K562 (cell line): ENCODE measurements at regions not wholly inside any gene's neighbourhood (a gene's known extent, or its start where the extent isn't known, plus 50 kb on each side); places are given as distances from the start of the nearest gene placed in this dataset.

ENCODE experiments used
- ATAC-seq: fragments of 200-7000 bp; cut with Tn5 transposase; 3 replicates; pipeline ENCODE4 v1.9.1; 2020; ENCODE audit warnings: moderate library complexity
- BruUV-seq: library from RNA; stranded (reverse); fragments of 400-500 nt; replicated peaks from 2 replicates; lab custom pipeline; 2021; lab: Mats Ljungman, UMichigan
- CTCF ChIA-PET: fragments of 300-600 bp; formaldehyde crosslinking; extraction: SDS; loops from one replicate; lab custom pipeline; 2021; ENCODE audit warnings: low intra/inter-chr PET ratio; lab: Yijun Ruan, JAX
- POLR2A ChIA-PET: fragments of 300-600, 350-650 bp; sonication (Branson Sonifier 250); formaldehyde crosslinking; extraction: SDS; loops from one replicate; lab custom pipeline; 2021; ENCODE audit warnings: antibody characterized with exemption, inconsistent platforms; lab: Yijun Ruan, JAX
- DNase-seq, 4 experiments: peaks; one replicate each; pipeline versions ENCODE4 v3.0.0 to v3.0.0-alpha.2; 2011 to 2018; ENCODE audit warnings: low spot score in 3 of 4, mixed read lengths in 3 of 4; ENCODE audit errors: extremely low read depth in 1 of 4
- FAIRE-seq: peaks from 2 replicates; lab custom pipeline; 2011; peaks lifted over from hg19 to GRCh38; lab: Jason Lieb, UNC
- H2AFZ ChIP-seq: 2 replicates; pipeline ENCODE4 v1.6.0; 2011; ENCODE audit warnings: low read depth, low read length, control low read depth, inconsistent platforms
- H3K27ac ChIP-seq: fragments of 200-600 bp; 3 replicates; pipeline ENCODE4 v1.8.0; 2011; ENCODE audit warnings: low read depth, mild to moderate bottlenecking, control low read depth, inconsistent platforms, low read length, moderate library complexity, mixed read lengths; ENCODE audit errors: extremely low read depth
- H3K27me3 ChIP-seq, 2 experiments: fragments of 300-600 bp in 1 of 2; 2 replicates in 1 of 2; 3 replicates in 1 of 2; pipeline versions ENCODE4 v1.6.0 to v1.8.0; 2011; ENCODE audit warnings: inconsistent platforms in 2 of 2, low read length in 2 of 2, mild to moderate bottlenecking in 1 of 2, mixed read lengths in 1 of 2, moderate library complexity in 1 of 2; ENCODE audit not compliant: control insufficient read depth in 2 of 2, insufficient read depth in 2 of 2
- H3K36me3 ChIP-seq: fragments of 300-600 bp; 3 replicates; pipeline ENCODE4 v1.8.0; 2011; ENCODE audit warnings: mild to moderate bottlenecking, low read length, inconsistent platforms; ENCODE audit not compliant: control insufficient read depth, insufficient read depth
- H3K4me1 ChIP-seq, 2 experiments: fragments of 200-600 bp in 1 of 2; replicated peaks in 1 of 2; 2 replicates in 1 of 2; 3 replicates in 1 of 2; pipeline versions ENCODE4 v1.5.1 to v1.8.0; 2011; ENCODE audit warnings: inconsistent platforms in 2 of 2, low read length in 2 of 2, mild to moderate bottlenecking in 1 of 2, mixed read lengths in 1 of 2, moderate library complexity in 1 of 2; ENCODE audit not compliant: control insufficient read depth in 2 of 2, insufficient read depth in 2 of 2
- H3K4me2 ChIP-seq: 2 replicates; pipeline ENCODE4 v1.6.1; 2011; ENCODE audit warnings: low read length, control low read depth, inconsistent platforms, mixed read lengths; ENCODE audit not compliant: insufficient read depth
- H3K4me3 ChIP-seq: fragments of 200-600 bp; sonication (generic), shearing (Covaris generic); 2 replicates; pipeline ENCODE4 v1.5.1; 2016; ENCODE audit warnings: control low read depth, inconsistent platforms
- H3K79me2 ChIP-seq: fragments of 200-600 bp; 3 replicates; pipeline ENCODE4 v1.8.0; 2011; ENCODE audit warnings: low read length, inconsistent platforms; ENCODE audit not compliant: control insufficient read depth, insufficient read depth
- H3K9ac ChIP-seq, 2 experiments: 2 replicates each; pipeline versions ENCODE4 v1.6.0 to v1.6.1; 2011; ENCODE audit warnings: low read depth in 2 of 2, low read length in 2 of 2, control low read depth in 1 of 2, inconsistent platforms in 1 of 2, mild to moderate bottlenecking in 1 of 2, mixed read lengths in 1 of 2; ENCODE audit not compliant: insufficient read depth in 1 of 2
- H3K9me1 ChIP-seq: one replicate; pipeline ENCODE4 v1.6.0; 2011; ENCODE audit warnings: inconsistent platforms, mild to moderate bottlenecking, low read length, moderate library complexity; ENCODE audit not compliant: control insufficient read depth, insufficient read depth
- H3K9me3 ChIP-seq: replicated peaks from 2 replicates; pipeline ENCODE4 v1.5.1; 2011; ENCODE audit warnings: low read depth, low read length, inconsistent platforms; ENCODE audit not compliant: control insufficient read depth, insufficient read depth
- H4K20me1 ChIP-seq: replicated peaks from 2 replicates; pipeline ENCODE4 v1.6.1; 2011; ENCODE audit warnings: low read length, inconsistent platforms, mixed read lengths; ENCODE audit not compliant: control insufficient read depth, insufficient read depth
- TFE3 ChIP-seq: fragments of 450-650 bp; formaldehyde crosslinking; IDR thresholded peaks from 2 replicates; pipeline ENCODE4 v1.4.0; 2020; ENCODE audit warnings: mild to moderate bottlenecking, mixed read lengths
- WGBS: fragments of 100-300 bp; shearing (Covaris generic); methylation state at CpG from one replicate; pipeline ENCODE4 v1.1.6; 2016; ENCODE audit warnings: low coverage, mixed read lengths; ENCODE audit not compliant: insufficient coverage; ENCODE audit errors: missing lambda C conversion rate; 5-methylcytosine and 5-hydroxymethylcytosine counted together
- in situ Hi-C: fragments of 300-500 bp; cut with MboI; formaldehyde crosslinking; loops from 4 replicates; pipeline ENCODE4 v1.15.0; 2018; ENCODE audit warnings: inconsistent platforms, mixed read lengths
- intact Hi-C: fragments of 100-400 bp; cut with micrococcal nuclease; formaldehyde crosslinking; loops from 2 replicates; pipeline ENCODE4 v1.14.2; 2022
- TF ChIP-seq, protein P1 (sequence below): fragments of 250-450 bp; sonication (Bioruptor Pico); IDR thresholded peaks from 2 replicates; pipeline ENCODE4 v1.5.0; 2021

DNA sequence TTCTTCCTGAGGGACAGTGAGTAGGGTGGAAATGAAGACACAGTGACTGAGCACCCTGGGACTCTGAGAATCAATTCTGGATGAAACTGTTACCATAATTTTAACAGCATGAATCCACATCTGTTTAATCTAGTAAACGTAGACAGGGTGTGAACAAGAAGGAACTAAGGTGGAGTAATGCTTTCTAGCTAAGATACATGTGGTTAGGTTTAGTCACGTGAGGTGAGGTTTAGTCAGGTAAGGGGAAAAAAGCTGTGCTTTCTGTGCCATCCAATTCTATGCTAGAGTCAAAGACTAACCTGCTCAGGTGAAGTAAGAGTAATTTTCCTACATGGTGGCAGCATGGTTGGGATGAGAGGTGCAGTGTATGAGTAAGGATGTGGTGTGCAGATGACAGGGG, 54.0 kb upstream of the C4orf54 start:
- Histone ChIP-seq H3K9ac (no peak overlapping the region), H4K20me1 (no peaks in the 10 kb centered on the region), H3K79me2 (no peaks in the 10 kb centered on the region), H3K9me1 (no peaks in the 10 kb centered on the region), H3K27ac (no peak overlapping the region), H3K9me3 (no peaks in the 10 kb centered on the region), H3K4me1 (no peaks in the 10 kb centered on the region), H3K27me3 (peaks cover 0 to 8% of the 10 kb centered on the region in 2 experiments; a peak in 1 of 5 replicates), H3K36me3 (no peaks in the 10 kb centered on the region), H3K4me3 (no peak overlapping the region), H3K4me2 (no peak overlapping the region), H2AFZ (no peak overlapping the region)
- ATAC-seq (no peak), FAIRE-seq (no peak), DNase-seq (no peak)
- intact Hi-C loops: no loop called here
- ChIA-PET POLR2A (no interaction called here), CTCF (no interaction called here)
- in situ Hi-C loops: no loop called here
- peak; percentile 34 for TF ChIP-seq TFE3 (CRISPR knock-in tag)
- TF ChIP-seq, protein P1, sequence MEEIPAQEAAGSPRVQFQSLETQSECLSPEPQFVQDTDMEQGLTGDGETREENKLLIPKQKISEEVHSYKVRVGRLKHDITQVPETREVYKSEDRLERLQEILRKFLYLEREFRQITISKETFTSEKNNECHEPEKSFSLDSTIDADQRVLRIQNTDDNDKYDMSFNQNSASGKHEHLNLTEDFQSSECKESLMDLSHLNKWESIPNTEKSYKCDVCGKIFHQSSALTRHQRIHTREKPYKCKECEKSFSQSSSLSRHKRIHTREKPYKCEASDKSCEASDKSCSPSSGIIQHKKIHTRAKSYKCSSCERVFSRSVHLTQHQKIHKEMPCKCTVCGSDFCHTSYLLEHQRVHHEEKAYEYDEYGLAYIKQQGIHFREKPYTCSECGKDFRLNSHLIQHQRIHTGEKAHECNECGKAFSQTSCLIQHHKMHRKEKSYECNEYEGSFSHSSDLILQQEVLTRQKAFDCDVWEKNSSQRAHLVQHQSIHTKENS (CRISPR knock-in tag): no peak
- WGBS: 0% methylated on average over 2 of the region's 2 CpGs
- no TSS peak for BruUV-seq
